ENCODE measurements at regions not wholly inside any gene's neighbourhood (a gene's known extent, or its start where the extent isn't known, plus 50 kb on each side); places are given as distances from the start of the nearest gene placed in this dataset.

DNA sequence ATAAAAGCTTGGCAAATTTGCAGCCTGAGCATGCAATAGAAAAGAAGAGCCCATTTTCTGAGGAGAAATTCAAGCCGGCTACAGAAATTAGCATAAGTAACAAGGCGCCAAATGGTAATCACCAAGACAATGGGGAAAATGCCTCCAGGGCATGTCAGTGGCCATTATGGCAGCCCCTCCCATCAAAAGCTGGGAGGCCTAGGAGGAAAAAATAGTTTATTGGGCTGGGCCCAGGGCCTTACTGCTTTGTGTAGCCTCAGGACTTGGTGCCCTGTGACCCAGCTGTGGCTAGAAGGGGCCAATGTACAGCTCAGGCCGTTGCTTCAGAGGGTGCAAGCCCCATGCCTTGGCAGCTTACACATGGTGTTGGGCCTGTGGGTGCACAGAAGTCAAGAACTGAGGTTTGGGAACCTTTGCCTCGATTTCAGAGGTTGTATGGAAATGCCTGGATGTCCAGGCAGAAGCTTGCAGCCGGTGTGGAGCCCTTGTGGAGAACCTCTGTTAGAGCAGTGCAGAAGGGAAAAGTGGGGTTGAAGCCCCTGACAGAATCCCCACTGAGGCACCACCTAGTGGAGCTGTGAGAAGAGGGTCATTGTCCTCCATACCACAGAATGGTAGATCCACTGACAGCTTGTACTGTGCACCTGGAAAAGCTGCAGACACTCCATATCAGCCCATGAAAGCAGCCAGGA, 328.5 kb upstream of the MAP3K7 start:
- H3K4me3 ChIP-seq: no peak overlapping the region
- 66 to 82% methylated on average over 5 of the region's 5 CpGs for WGBS, 2 donors
- FAIRE-seq: no peak

DNA sequence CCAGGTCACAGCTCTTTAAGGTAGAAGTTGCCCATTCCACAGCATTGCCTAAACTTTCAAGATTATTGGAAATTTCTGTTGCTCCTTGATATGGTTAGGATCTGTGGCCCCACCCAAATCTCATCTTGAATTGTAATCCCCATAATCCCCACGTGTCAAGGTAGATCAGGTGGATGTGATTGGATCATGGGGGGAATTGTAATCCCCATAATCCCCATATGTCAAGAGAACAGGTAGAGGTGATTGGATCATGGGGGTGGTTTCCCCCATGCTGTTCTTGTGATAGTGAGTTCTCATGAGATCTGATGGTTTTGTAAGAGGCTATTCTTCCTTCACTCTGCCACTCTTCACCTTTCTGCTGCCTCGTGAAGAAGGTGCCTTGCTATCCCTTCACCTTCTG, 327.4 kb upstream of the MAP3K7 start:
- no peak for ATAC-seq

More for the DNA sequence above, 328.5 kb upstream of the MAP3K7 start:
- ATAC-seq (no peak), DNase-seq (no peak)
- Histone ChIP-seq H3K27ac (no peak overlapping the region), H3K36me3 (no peaks in the 10 kb centered on the region), H3K4me1 (no peaks in the 10 kb centered on the region), H3K9me3 (no peaks in the 10 kb centered on the region), H3K27me3 (no peaks in the 10 kb centered on the region)
- TF ChIP-seq CTCF (IDR thresholded peaks at IDR 0.05): no peak
- intact Hi-C loops (cut with DNase I): no loop called here

DNA sequence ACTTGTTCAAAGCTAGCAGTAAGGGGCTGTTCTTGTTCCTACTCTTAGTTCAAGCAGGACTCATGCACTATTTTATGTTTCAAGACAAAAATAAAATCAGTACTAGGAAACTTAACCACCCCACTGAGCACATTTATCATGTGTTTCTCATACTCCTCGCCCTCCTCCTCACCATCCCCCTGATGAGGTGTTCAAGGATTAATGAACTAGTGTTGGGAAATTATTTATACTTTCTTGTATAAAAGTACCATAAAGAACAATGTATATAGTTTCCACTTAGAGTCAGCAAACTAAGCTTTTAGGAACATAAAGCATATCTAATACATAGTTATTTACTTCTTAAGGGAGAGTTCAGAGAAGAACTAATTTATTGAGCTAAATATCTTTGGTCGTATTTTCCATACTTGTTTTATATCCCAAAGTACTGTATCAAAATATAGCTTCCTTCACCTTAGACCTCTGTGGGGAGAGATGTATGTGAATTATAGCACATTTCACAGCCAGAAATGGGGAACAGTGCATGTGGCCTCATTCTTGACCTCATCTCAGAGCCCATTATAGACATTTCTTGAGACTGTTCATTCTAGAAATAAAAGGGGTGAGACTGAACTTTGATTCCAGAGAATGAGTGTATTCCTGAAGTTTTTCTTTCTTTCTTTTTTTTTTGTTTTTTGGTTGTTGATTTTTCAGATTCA, 326.5 kb upstream of the MAP3K7 start:
- no peak for TF ChIP-seq CTCF (IDR thresholded peaks at IDR 0.05)
- no peak overlapping the region for H3K27ac ChIP-seq
- intact Hi-C loops (cut with DNase I): no loop called here
- ATAC-seq (no peak), FAIRE-seq (no peak), DNase-seq (no peak)
- H3K36me3 ChIP-seq: no peaks in the 10 kb centered on the region
- H3K9me3 ChIP-seq: no peaks in the 10 kb centered on the region
- 54 to 63% methylated on average over 2 of the region's 2 CpGs for WGBS, 2 donors
- H3K27me3 ChIP-seq: no peaks in the 10 kb centered on the region
- H3K4me1 ChIP-seq: no peaks in the 10 kb centered on the region
- no peak overlapping the region for H3K4me3 ChIP-seq

More for the DNA sequence above, 327.4 kb upstream of the MAP3K7 start:
- Histone ChIP-seq H3K27ac (no peak overlapping the region), H3K36me3 (no peaks in the 10 kb centered on the region), H3K4me3 (no peak overlapping the region), H3K27me3 (no peaks in the 10 kb centered on the region), H3K4me1 (no peaks in the 10 kb centered on the region), H3K9me3 (no peaks in the 10 kb centered on the region)
- intact Hi-C loops (cut with DNase I): no loop called here
- no peak for DNase-seq
- no peak for TF ChIP-seq CTCF (IDR thresholded peaks at IDR 0.05)
- 51 to 67% methylated on average over 2 of the region's 2 CpGs for WGBS, 2 donors
- no peak for FAIRE-seq

GRCh38 chr6:90911642-90912041, 324.8 kb upstream of the MAP3K7 start:
- ATAC-seq (no peak), DNase-seq (no peak), FAIRE-seq (no peak)
- Histone ChIP-seq H3K4me1 (no peaks in the 10 kb centered on the region), H3K27ac (no peak overlapping the region), H3K36me3 (no peaks in the 10 kb centered on the region), H3K9me3 (no peaks in the 10 kb centered on the region), H3K27me3 (no peaks in the 10 kb centered on the region), H3K4me3 (no peak overlapping the region)
- TF ChIP-seq CTCF (IDR thresholded peaks at IDR 0.05): no peak
- WGBS, 2 donors: 17 to 32% methylated on average over 1 of the region's 1 CpG
- intact Hi-C loops (cut with DNase I): no loop called here

GRCh38 chr6:90910893-90911292, 324.0 kb upstream of the MAP3K7 start:
- H3K27me3 ChIP-seq: no peaks in the 10 kb centered on the region
- ATAC-seq: no peak
- no peaks in the 10 kb centered on the region for H3K9me3 ChIP-seq
- no peaks in the 10 kb centered on the region for H3K36me3 ChIP-seq
- H3K4me3 ChIP-seq: no peak overlapping the region
- H3K4me1 ChIP-seq: no peaks in the 10 kb centered on the region
- 95 to 97% methylated on average over 6 of the region's 6 CpGs for WGBS, 2 donors
- intact Hi-C loops (cut with DNase I): no loop called here
- no peak for FAIRE-seq
- H3K27ac ChIP-seq: no peak overlapping the region
- no peak for DNase-seq
- no peak for TF ChIP-seq CTCF (IDR thresholded peaks at IDR 0.05)
